GM21825 (cell line): ENCODE measurements at regions not wholly inside any gene's neighbourhood (a gene's known extent, or its start where the extent isn't known, plus 50 kb on each side); places are given as distances from the start of the nearest gene placed in this dataset.

Experiments
- ATAC-seq: cut with Tn5 transposase; IDR thresholded peaks from one replicate; pipeline ENCODE4 v1.9.1; 2021; ENCODE audit warnings: mild to moderate bottlenecking, moderate library complexity; ENCODE audit not compliant: unreplicated experiment

- no peak for ATAC-seq
These were observed 183.9 kb downstream of the CXCL12 start for GRCh38 chr10:44201011-44201410.

- ATAC-seq: no peak
These were observed 184.8 kb downstream of the CXCL12 start for GRCh38 chr10:44199991-44200655.

- no peak for ATAC-seq
These were observed 185.6 kb downstream of the CXCL12 start for GRCh38 chr10:44199267-44199666.

GRCh38 chr10:44198780-44199097 is 186.2 kb downstream of the CXCL12 start:
- ATAC-seq: no peak

- no peak for ATAC-seq
These were observed 186.7 kb downstream of the CXCL12 start for GRCh38 chr10:44198096-44198779.

- ATAC-seq: no peak
These were observed 187.3 kb downstream of the CXCL12 start for GRCh38 chr10:44197646-44198045.

GRCh38 chr10:44196336-44196735 is 188.6 kb downstream of the CXCL12 start:
- ATAC-seq: no peak

- no peak for ATAC-seq
These were observed 188.9 kb downstream of the CXCL12 start for GRCh38 chr10:44196008-44196320.

GRCh38 chr10:44195112-44196007 is 189.5 kb downstream of the CXCL12 start:
- ATAC-seq: no peak

GRCh38 chr10:44194435-44194834 is 190.5 kb downstream of the CXCL12 start:
- no peak for ATAC-seq

- no peak for ATAC-seq
These were observed 191.2 kb downstream of the CXCL12 start for GRCh38 chr10:44193567-44194220.

- ATAC-seq: no peak
These were observed 191.7 kb downstream of the CXCL12 start for GRCh38 chr10:44193166-44193565.

GRCh38 chr10:44192435-44192834 is 192.5 kb downstream of the CXCL12 start:
- ATAC-seq: no peak

GRCh38 chr10:44190541-44190940 is 194.4 kb downstream of the CXCL12 start:
- no peak for ATAC-seq

GRCh38 chr10:44186821-44187220 is 198.1 kb downstream of the CXCL12 start:
- no peak for ATAC-seq

GRCh38 chr10:44186150-44186549 is 198.7 kb downstream of the CXCL12 start:
- ATAC-seq: no peak

- ATAC-seq: no peak
These were observed 199.6 kb downstream of the CXCL12 start for GRCh38 chr10:44185315-44185666.

GRCh38 chr10:44184633-44185314 is 200.1 kb downstream of the CXCL12 start:
- ATAC-seq: no peak

- no peak for ATAC-seq
These were observed 200.9 kb downstream of the CXCL12 start for GRCh38 chr10:44183667-44184632.

GRCh38 chr10:44182909-44183308 is 202.0 kb downstream of the CXCL12 start:
- no peak for ATAC-seq
